ENCODE measurements at regions not wholly inside any gene's neighbourhood (a gene's known extent, or its start where the extent isn't known, plus 50 kb on each side); places are given as distances from the start of the nearest gene placed in this dataset.

- DNase-seq, result no peak
- in situ Hi-C loops (cut with HindIII; ENCODE audit: low pct_ligation_motif_present, low pct_unique_long_range_greater_than_20kb, low sequenced_read_pairs), result no loop called here
Observed at GRCh38 chr4:45079616-45080015, 353.3 kb upstream of the GNPDA2 start.

- in situ Hi-C loops (cut with HindIII; ENCODE audit: low pct_ligation_motif_present, low pct_unique_long_range_greater_than_20kb, low sequenced_read_pairs), result no loop called here
- no peak for DNase-seq
Observed at GRCh38 chr4:45078201-45078600, 351.8 kb upstream of the GNPDA2 start.

GRCh38 chr4:45072981-45073380 lies 346.6 kb upstream of the GNPDA2 start:
- DNase-seq, result no peak
- in situ Hi-C loops (cut with HindIII; ENCODE audit: low pct_ligation_motif_present, low pct_unique_long_range_greater_than_20kb, low sequenced_read_pairs), result no loop called here

- in situ Hi-C loops (cut with HindIII; ENCODE audit: low pct_ligation_motif_present, low pct_unique_long_range_greater_than_20kb, low sequenced_read_pairs), result no loop called here
- DNase-seq, result no peak
Observed at GRCh38 chr4:45064741-45065140, 338.4 kb upstream of the GNPDA2 start.

- in situ Hi-C loops (cut with HindIII; ENCODE audit: low pct_ligation_motif_present, low pct_unique_long_range_greater_than_20kb, low sequenced_read_pairs), result no loop called here
Observed at GRCh38 chr4:45063696-45064095, 337.3 kb upstream of the GNPDA2 start.

GRCh38 chr4:45062935-45063545 lies 336.7 kb upstream of the GNPDA2 start:
- in situ Hi-C loops (cut with HindIII; ENCODE audit: low pct_ligation_motif_present, low pct_unique_long_range_greater_than_20kb, low sequenced_read_pairs), result no loop called here
- DNase-seq, result no peak

More at GRCh38 chr4:45063696-45064095, 337.3 kb upstream of the GNPDA2 start:
- no peak for DNase-seq

GRCh38 chr4:45043911-45044310 lies 317.6 kb upstream of the GNPDA2 start:
- no peak for DNase-seq
- in situ Hi-C loops (cut with HindIII; ENCODE audit: low pct_ligation_motif_present, low pct_unique_long_range_greater_than_20kb, low sequenced_read_pairs), result no loop called here

GRCh38 chr4:45036677-45037076 lies 310.3 kb upstream of the GNPDA2 start:
- no peak for DNase-seq
- in situ Hi-C loops (cut with HindIII; ENCODE audit: low pct_ligation_motif_present, low pct_unique_long_range_greater_than_20kb, low sequenced_read_pairs), result no loop called here

- DNase-seq, result no peak
- in situ Hi-C loops (cut with HindIII; ENCODE audit: low pct_ligation_motif_present, low pct_unique_long_range_greater_than_20kb, low sequenced_read_pairs), result no loop called here
Observed at GRCh38 chr4:45033676-45034419, 307.5 kb upstream of the GNPDA2 start.

GRCh38 chr4:45030059-45030458 lies 303.7 kb upstream of the GNPDA2 start:
- no peak for DNase-seq

GRCh38 chr4:45007508-45007907 lies 281.2 kb upstream of the GNPDA2 start:
- in situ Hi-C loops (cut with HindIII; ENCODE audit: low pct_ligation_motif_present, low pct_unique_long_range_greater_than_20kb, low sequenced_read_pairs), result no loop called here
- no peak for DNase-seq

More at GRCh38 chr4:45030059-45030458, 303.7 kb upstream of the GNPDA2 start:
- in situ Hi-C loops (cut with HindIII; ENCODE audit: low pct_ligation_motif_present, low pct_unique_long_range_greater_than_20kb, low sequenced_read_pairs), result no loop called here

- DNase-seq, result no peak
Observed at GRCh38 chr4:45006078-45006477, 279.7 kb upstream of the GNPDA2 start.

GRCh38 chr4:45004847-45005565 lies 278.6 kb upstream of the GNPDA2 start:
- no peak for DNase-seq
- in situ Hi-C loops (cut with HindIII; ENCODE audit: low pct_ligation_motif_present, low pct_unique_long_range_greater_than_20kb, low sequenced_read_pairs), result no loop called here

More at GRCh38 chr4:45006078-45006477, 279.7 kb upstream of the GNPDA2 start:
- in situ Hi-C loops (cut with HindIII; ENCODE audit: low pct_ligation_motif_present, low pct_unique_long_range_greater_than_20kb, low sequenced_read_pairs), result no loop called here

GRCh38 chr4:45004326-45004725 lies 278.0 kb upstream of the GNPDA2 start:
- in situ Hi-C loops (cut with HindIII; ENCODE audit: low pct_ligation_motif_present, low pct_unique_long_range_greater_than_20kb, low sequenced_read_pairs), result no loop called here
- no peak for DNase-seq

GRCh38 chr4:44996276-44996845 lies 270.0 kb upstream of the GNPDA2 start:
- in situ Hi-C loops (cut with HindIII; ENCODE audit: low pct_ligation_motif_present, low pct_unique_long_range_greater_than_20kb, low sequenced_read_pairs), result no loop called here
- no peak for DNase-seq

GRCh38 chr4:44988011-44988410 lies 261.7 kb upstream of the GNPDA2 start:
- DNase-seq, result no peak
- in situ Hi-C loops (cut with HindIII; ENCODE audit: low pct_ligation_motif_present, low pct_unique_long_range_greater_than_20kb, low sequenced_read_pairs), result no loop called here

GRCh38 chr4:44985938-44986337 lies 259.6 kb upstream of the GNPDA2 start:
- in situ Hi-C loops (cut with HindIII; ENCODE audit: low pct_ligation_motif_present, low pct_unique_long_range_greater_than_20kb, low sequenced_read_pairs), result no loop called here
- DNase-seq, result no peak

GRCh38 chr4:44985152-44985551 lies 258.8 kb upstream of the GNPDA2 start:
- in situ Hi-C loops (cut with HindIII; ENCODE audit: low pct_ligation_motif_present, low pct_unique_long_range_greater_than_20kb, low sequenced_read_pairs), result no loop called here
- no peak for DNase-seq

GRCh38 chr4:44984083-44984482 lies 257.7 kb upstream of the GNPDA2 start:
- DNase-seq, result no peak
- in situ Hi-C loops (cut with HindIII; ENCODE audit: low pct_ligation_motif_present, low pct_unique_long_range_greater_than_20kb, low sequenced_read_pairs), result no loop called here

Measured in ACHN (cell line).